ENCODE measurements at regions not wholly inside any gene's neighbourhood (a gene's known extent, or its start where the extent isn't known, plus 50 kb on each side); places are given as distances from the start of the nearest gene placed in this dataset.

GRCh38 chr3:21801631-21802030, 50.6 kb upstream of the ZNF385D start:
- Histone ChIP-seq H3K4me3 (no peak overlapping the region), H3K27ac (replicated peaks) (no peak overlapping the region), H3K9me3 (replicated peaks) (peaks cover 24% of the 10 kb centered on the region), H3K4me1 (peaks cover 9% of the 10 kb centered on the region), H3K27me3 (ENCODE audit: low read depth) (no peaks in the 10 kb centered on the region), H3K36me3 (no peaks in the 10 kb centered on the region)
- DNase-seq = no peak
- TF ChIP-seq CTCF (IDR thresholded peaks at IDR 0.05; ENCODE audit: borderline replicate concordance) = no peak
- intact Hi-C loops (cut with micrococcal nuclease) = no loop called here

- H3K27me3 ChIP-seq (ENCODE audit: low read depth) = no peaks in the 10 kb centered on the region
- H3K36me3 ChIP-seq = no peaks in the 10 kb centered on the region
- peaks cover 24% of the 10 kb centered on the region for H3K9me3 ChIP-seq (replicated peaks)
- H3K27ac ChIP-seq (replicated peaks) = peak overlapping the region; percentile 18
- peaks cover 9% of the 10 kb centered on the region for H3K4me1 ChIP-seq
- DNase-seq = no peak
- H3K4me3 ChIP-seq = no peak overlapping the region
- TF ChIP-seq CTCF (IDR thresholded peaks at IDR 0.05; ENCODE audit: borderline replicate concordance) = no peak
- intact Hi-C loops (cut with micrococcal nuclease) = no loop called here
Measured at GRCh38 chr3:21803604-21804003, 52.6 kb upstream of the ZNF385D start.

- intact Hi-C loops (cut with micrococcal nuclease) = no loop called here
- TF ChIP-seq CTCF (IDR thresholded peaks at IDR 0.05; ENCODE audit: borderline replicate concordance) = no peak
- H3K4me1 ChIP-seq = peaks cover 9% of the 10 kb centered on the region
- no peak overlapping the region for H3K27ac ChIP-seq (replicated peaks)
- peaks cover 20% of the 10 kb centered on the region for H3K9me3 ChIP-seq (replicated peaks)
- H3K4me3 ChIP-seq = no peak overlapping the region
- no peak for DNase-seq
- H3K27me3 ChIP-seq (ENCODE audit: low read depth) = no peaks in the 10 kb centered on the region
- no peaks in the 10 kb centered on the region for H3K36me3 ChIP-seq
Measured at GRCh38 chr3:21804330-21804729, 53.3 kb upstream of the ZNF385D start.

GRCh38 chr3:21806733-21807132, 55.7 kb upstream of the ZNF385D start:
- Histone ChIP-seq H3K27me3 (ENCODE audit: low read depth) (no peaks in the 10 kb centered on the region), H3K9me3 (replicated peaks) (no peaks in the 10 kb centered on the region), H3K36me3 (no peaks in the 10 kb centered on the region), H3K4me1 (peaks cover 9% of the 10 kb centered on the region), H3K27ac (replicated peaks) (no peak overlapping the region), H3K4me3 (no peak overlapping the region)
- DNase-seq = no peak
- no peak for TF ChIP-seq CTCF (IDR thresholded peaks at IDR 0.05; ENCODE audit: borderline replicate concordance)
- intact Hi-C loops (cut with micrococcal nuclease) = no loop called here

GRCh38 chr3:21825684-21826083, 74.7 kb upstream of the ZNF385D start:
- intact Hi-C loops (cut with micrococcal nuclease) = no loop called here
- Histone ChIP-seq H3K4me3 (no peak overlapping the region), H3K27ac (replicated peaks) (no peak overlapping the region), H3K36me3 (no peaks in the 10 kb centered on the region), H3K4me1 (no peaks in the 10 kb centered on the region), H3K9me3 (replicated peaks) (no peaks in the 10 kb centered on the region), H3K27me3 (ENCODE audit: low read depth) (no peaks in the 10 kb centered on the region)
- no peak for TF ChIP-seq CTCF (IDR thresholded peaks at IDR 0.05; ENCODE audit: borderline replicate concordance)
- no peak for DNase-seq

GRCh38 chr3:21826416-21826815, 75.4 kb upstream of the ZNF385D start:
- no peaks in the 10 kb centered on the region for H3K27me3 ChIP-seq (ENCODE audit: low read depth)
- no peak for TF ChIP-seq CTCF (IDR thresholded peaks at IDR 0.05; ENCODE audit: borderline replicate concordance)
- no peaks in the 10 kb centered on the region for H3K9me3 ChIP-seq (replicated peaks)
- DNase-seq = no peak
- no peaks in the 10 kb centered on the region for H3K4me1 ChIP-seq
- intact Hi-C loops (cut with micrococcal nuclease) = no loop called here
- H3K4me3 ChIP-seq = no peak overlapping the region
- H3K36me3 ChIP-seq = no peaks in the 10 kb centered on the region
- no peak overlapping the region for H3K27ac ChIP-seq (replicated peaks)

All from left ventricle myocardium inferior (tissue), 1 donor.